ENCODE measurements at regions not wholly inside any gene's neighbourhood (a gene's known extent, or its start where the extent isn't known, plus 50 kb on each side); places are given as distances from the start of the nearest gene placed in this dataset.
"Not testable (repeated sequence)": the region's sequence is repeated elsewhere in the genome, so short reads cannot be mapped to it uniquely, and the experiment has no call there.

GRCh38 chr15:24435075-24435820, 240.3 kb upstream of the NPAP1 start:
- not testable (repeated sequence) for TF ChIP-seq CTCF, EP300 (IDR thresholded peaks at IDR 0.05)
